Transverse colon (tissue), 4 donors: ENCODE measurements at regions not wholly inside any gene's neighbourhood (a gene's known extent, or its start where the extent isn't known, plus 50 kb on each side); places are given as distances from the start of the nearest gene placed in this dataset.
"Not testable (repeated sequence)": the region's sequence is repeated elsewhere in the genome, so short reads cannot be mapped to it uniquely, and the experiment has no call there.

Source experiments
- DNase-seq: peaks from one replicate; pipeline ENCODE4 v3.0.0-alpha.2; 2019
- H3K27ac ChIP-seq, 4 donors: fragments of 200-600 bp; sonication (generic); 2 replicates each; pipeline ENCODE4 v1.5.1; 2016 to 2018; ENCODE audit warnings: inconsistent platforms in 4 of 4
- H3K27me3 ChIP-seq: fragments of 200-600 bp; sonication (generic); 2 replicates; pipeline ENCODE4 v1.5.1; 2017; ENCODE audit warnings: inconsistent platforms
- H3K36me3 ChIP-seq, 4 donors: fragments of 200-600 bp; sonication (generic); 2 replicates each; pipeline ENCODE4 v1.5.1; 2017 to 2019; ENCODE audit warnings: inconsistent platforms in 4 of 4
- H3K4me1 ChIP-seq, 4 donors: fragments of 200-600 bp; sonication (generic); 2 replicates each; pipeline ENCODE4 v1.5.1; 2017 to 2020; ENCODE audit warnings: inconsistent platforms in 4 of 4
- H3K4me3 ChIP-seq, 4 donors: fragments of 200-600 bp; sonication (generic); 1 replicate in 1 of 4; 2 replicates in 3 of 4; pipeline versions ENCODE4 v1.5.1 to v1.6.1; 2017 to 2019; ENCODE audit warnings: inconsistent platforms in 4 of 4
- H3K9me3 ChIP-seq, 2 donors: fragments of 200-600 bp; sonication (generic); 2 replicates each; pipeline ENCODE4 v1.5.1; 2017 to 2019; ENCODE audit warnings: inconsistent platforms in 2 of 2
- CTCF ChIP-seq, 5 experiments: fragments of 200-600 bp in 3 of 5; fragments of 450-650 bp in 2 of 5; sonication (generic) in 3 of 5; IDR thresholded peaks; 1 replicate in 2 of 5; 2 replicates in 3 of 5; pipeline ENCODE4 v1.5.1; 2016 to 2017; ENCODE audit warnings: antibody characterized with exemption in 5 of 5, inconsistent platforms in 3 of 5, mild to moderate bottlenecking in 2 of 5, moderate library complexity in 1 of 5
- EP300 ChIP-seq: sonication (generic); formaldehyde crosslinking; IDR thresholded peaks from one replicate; pipeline ENCODE4 v1.6.1; 2017; ENCODE audit warnings: antibody characterized with exemption, low read depth
- POLR2A ChIP-seq: fragments of 450-650 bp; IDR thresholded peaks from one replicate; pipeline ENCODE4 v1.6.1; 2016; ENCODE audit warnings: antibody characterized with exemption, mild to moderate bottlenecking, moderate library complexity
- POLR2AphosphoS5 ChIP-seq, 3 donors: sonication (generic); formaldehyde crosslinking; IDR thresholded peaks; one replicate each; pipeline ENCODE4 v1.6.1; 2016; ENCODE audit warnings: antibody characterized with exemption in 3 of 3
- WGBS, 2 donors: methylation state at CpG; one replicate each; pipeline ENCODE4 v1.1.5; 2018; ENCODE audit warnings: low coverage in 1 of 2; 5-methylcytosine and 5-hydroxymethylcytosine counted together
- in situ Hi-C, 4 donors: fragments of 200-750 bp; cut with MboI; loops; one replicate each; pipeline versions ENCODE4 v1.15.0 to v1.15.1; 2017; ENCODE audit warnings: low sequenced_read_pairs in 3 of 4, low pct_ligation_motif_present in 1 of 4, low pct_unique_long_range_greater_than_20kb in 1 of 4
- intact Hi-C: fragments of 100-400 bp; cut with DNase I; formaldehyde crosslinking; loops from one replicate; pipeline ENCODE4 v1.15.1; 2023; ENCODE audit warnings: low total_unique reads

GRCh38 chr7:46603780-46604179, 682.7 kb upstream of the IGFBP3 start:
- H3K9me3 ChIP-seq: no peaks in the 10 kb centered on the region
- intact Hi-C loops (no loop called here), in situ Hi-C loops (no loop called here)
- no peak overlapping the region for H3K4me3 ChIP-seq
- no peak for TF ChIP-seq POLR2A
- peak; percentile 61 to 87 (median 80) for TF ChIP-seq POLR2AphosphoS5 (IDR thresholded peaks at IDR 0.05)
- TF ChIP-seq EP300: peak; percentile 95
- no peak for TF ChIP-seq CTCF (IDR thresholded peaks at IDR 0.05)
- 59 to 63% methylated on average over 8 to 11 of the region's 11 CpGs for WGBS, 2 donors
- no peaks in the 10 kb centered on the region for H3K36me3 ChIP-seq
- DNase-seq: peak; percentile 74
- peak overlapping the region; percentile 57 to 84 (median 79) for H3K27ac ChIP-seq
- H3K27me3 ChIP-seq: no peaks in the 10 kb centered on the region
- H3K4me1 ChIP-seq: peaks cover 0 to 20% (median 3%) of the 10 kb centered on the region in 4 donors

GRCh38 chr7:46603296-46603752, 682.3 kb upstream of the IGFBP3 start:
- H3K4me3 ChIP-seq: no peak overlapping the region
- in situ Hi-C loops (no loop called here), intact Hi-C loops (no loop called here)
- 80% methylated on average over 7 of the region's 7 CpGs; no CpG with 5 or more reads in 1 of the 2 donors for WGBS, 2 donors
- H3K27ac ChIP-seq: peak overlapping the region; percentile 57 to 84 (median 79)
- no peaks in the 10 kb centered on the region for H3K36me3 ChIP-seq
- no peaks in the 10 kb centered on the region for H3K27me3 ChIP-seq
- no peak for TF ChIP-seq POLR2AphosphoS5 (IDR thresholded peaks at IDR 0.05)
- TF ChIP-seq EP300: no peak
- no peak for TF ChIP-seq POLR2A
- no peak for TF ChIP-seq CTCF (IDR thresholded peaks at IDR 0.05)
- DNase-seq: no peak
- H3K9me3 ChIP-seq: no peaks in the 10 kb centered on the region
- peaks cover 0 to 20% (median 3%) of the 10 kb centered on the region in 4 donors for H3K4me1 ChIP-seq

- 87 to 88% methylated on average over 5 of the region's 5 CpGs for WGBS, 2 donors
- TF ChIP-seq CTCF (IDR thresholded peaks at IDR 0.05): no peak
- TF ChIP-seq POLR2AphosphoS5 (IDR thresholded peaks at IDR 0.05): peak in 2 of 3 donors; percentile 11 to 44
- no peak for TF ChIP-seq POLR2A
- TF ChIP-seq EP300: no peak
- Histone ChIP-seq H3K4me3 (no peak overlapping the region), H3K4me1 (peaks cover 0 to 20% (median 3%) of the 10 kb centered on the region in 4 donors), H3K27me3 (no peaks in the 10 kb centered on the region), H3K36me3 (no peaks in the 10 kb centered on the region), H3K9me3 (no peaks in the 10 kb centered on the region), H3K27ac (no peak overlapping the region)
- DNase-seq: no peak
- in situ Hi-C loops: no loop called here
- intact Hi-C loops: no loop called here
These were observed 679.3 kb upstream of the IGFBP3 start for GRCh38 chr7:46600340-46600739.

- intact Hi-C loops, in situ Hi-C loops: not testable (repeated sequence)
- 33 to 43% methylated on average over 1 of the region's 1 CpG for WGBS, 2 donors
These were observed 673.8 kb upstream of the IGFBP3 start for GRCh38 chr7:46594831-46595230.

GRCh38 chr7:46590918-46591905, 670.1 kb upstream of the IGFBP3 start:
- H3K27me3 ChIP-seq, H3K4me3 ChIP-seq, H3K36me3 ChIP-seq, intact Hi-C loops, H3K9me3 ChIP-seq, in situ Hi-C loops: not testable (repeated sequence)
- Histone ChIP-seq H3K27ac (peak overlapping the region; percentile 46 to 71 (median 63)), H3K4me1 (peaks cover 3 to 15% (median 13%) of the 10 kb centered on the region in 4 donors)
- peak; percentile 72 for DNase-seq
- 54% methylated on average over 9 of the region's 10 CpGs; no CpG with 5 or more reads in 1 of the 2 donors for WGBS, 2 donors

More at GRCh38 chr7:46594831-46595230, 673.8 kb upstream of the IGFBP3 start:
- DNase-seq, H3K9me3 ChIP-seq, H3K4me3 ChIP-seq, H3K27ac ChIP-seq, H3K36me3 ChIP-seq, H3K27me3 ChIP-seq: not testable (repeated sequence)
- H3K4me1 ChIP-seq: peaks cover 3 to 15% (median 13%) of the 10 kb centered on the region in 4 donors
